OCI-LY3 (cell line): ENCODE measurements at regions not wholly inside any gene's neighbourhood (a gene's known extent, or its start where the extent isn't known, plus 50 kb on each side); places are given as distances from the start of the nearest gene placed in this dataset.

Source experiments
- H2AFZ ChIP-seq: fragments of 200-600, 300-600 bp; shearing (Covaris generic); 2 replicates; pipeline ENCODE4 v1.6.0; 2014; ENCODE audit warnings: antibody characterized with exemption, low read depth, low read length
- H3K27ac ChIP-seq: fragments of 200-600, 300-600 bp; sonication (generic); 2 replicates; pipeline ENCODE4 v1.5.1; 2014; ENCODE audit warnings: mild to moderate bottlenecking, low read length, moderate library complexity, mixed read lengths
- H3K27me3 ChIP-seq: fragments of 200-600, 300-600 bp; sonication (generic); 2 replicates; pipeline ENCODE4 v1.6.1; 2014; ENCODE audit warnings: low read depth, low read length, mixed read lengths
- H3K36me3 ChIP-seq: fragments of 200-600, 300-600 bp; sonication (generic); replicated peaks from 2 replicates; pipeline ENCODE3; 2014; ENCODE audit warnings: low read depth, low read length, mixed read lengths
- H3K4me1 ChIP-seq: fragments of 300-600, 200-600 bp; sonication (generic); 2 replicates; pipeline ENCODE4 v1.6.1; 2014; ENCODE audit warnings: low read length, mixed read lengths
- H3K4me2 ChIP-seq: fragments of 200-600, 300-600 bp; sonication (generic); 2 replicates; pipeline ENCODE4 v1.6.1; 2014; ENCODE audit warnings: low read length, mixed read lengths
- H3K4me3 ChIP-seq: fragments of 300-600, 200-600 bp; sonication (generic); 2 replicates; pipeline ENCODE4 v1.5.1; 2014; ENCODE audit warnings: antibody characterized with exemption, mild to moderate bottlenecking, low read length, moderate library complexity
- H3K79me2 ChIP-seq: fragments of 300-600, 200-600 bp; shearing (Covaris generic); 2 replicates; pipeline ENCODE4 v1.6.1; 2014; ENCODE audit warnings: mild to moderate bottlenecking, low read length, mixed read lengths
- H3K9ac ChIP-seq: fragments of 300-600, 200-600 bp; shearing (Covaris generic); 2 replicates; pipeline ENCODE4 v1.6.0; 2014; ENCODE audit warnings: mild to moderate bottlenecking, low read length, moderate library complexity
- H3K9me3 ChIP-seq: fragments of 200-600, 300-600 bp; shearing (Covaris generic); 2 replicates; pipeline ENCODE4 v1.6.1; 2014; ENCODE audit warnings: low read length, mixed read lengths; ENCODE audit not compliant: insufficient read depth
- H4K20me1 ChIP-seq: fragments of 200-600, 300-600 bp; sonication (generic); 2 replicates; pipeline ENCODE4 v1.6.1; 2016; ENCODE audit warnings: low read length, mixed read lengths; ENCODE audit not compliant: insufficient read depth
- EZH2phosphoT487 ChIP-seq: fragments of 200-600 bp; shearing (Covaris generic); IDR thresholded peaks from 2 replicates; pipeline ENCODE4 v1.6.1; 2018; ENCODE audit warnings: antibody characterized with exemption, mixed run types, low read depth
- TF ChIP-seq, protein P1 (sequence below): fragments of 200-600, 300-600 bp; sonication (generic); IDR thresholded peaks from 2 replicates; pipeline ENCODE4 v1.5.1; 2014; ENCODE audit warnings: antibody characterized with exemption, low read length, low read depth

DNA sequence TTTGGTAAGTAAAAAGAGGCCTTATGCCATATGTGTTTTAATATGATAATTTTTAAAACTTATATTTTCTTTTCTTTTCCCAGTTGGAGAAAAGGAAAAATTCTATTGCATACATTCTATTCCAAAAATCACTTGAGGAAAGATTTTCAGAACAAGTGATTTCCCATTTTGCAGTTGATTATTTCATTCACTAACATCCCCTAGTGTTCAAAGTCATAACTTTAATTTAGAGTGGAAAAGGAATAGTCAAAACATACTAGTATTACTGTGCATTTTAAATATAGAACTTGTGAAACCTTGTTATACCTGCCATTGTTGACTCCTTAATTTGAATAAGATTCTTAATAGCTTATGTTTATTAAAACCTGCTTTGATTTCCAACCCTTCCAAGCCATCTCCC, 1157.6 kb upstream of the ADGRL4 start:
- Histone ChIP-seq H3K4me2 (no peak overlapping the region), H3K9ac (no peak overlapping the region), H3K27ac (no peak overlapping the region), H3K4me1 (no peaks in the 10 kb centered on the region), H3K79me2 (no peaks in the 10 kb centered on the region), H3K4me3 (no peak overlapping the region), H2AFZ (no peak overlapping the region), H3K9me3 (no peaks in the 10 kb centered on the region), H3K36me3 (no peaks in the 10 kb centered on the region), H3K27me3 (no peaks in the 10 kb centered on the region), H4K20me1 (no peaks in the 10 kb centered on the region)
- TF ChIP-seq EZH2phosphoT487, result no peak
- TF ChIP-seq, protein P1, sequence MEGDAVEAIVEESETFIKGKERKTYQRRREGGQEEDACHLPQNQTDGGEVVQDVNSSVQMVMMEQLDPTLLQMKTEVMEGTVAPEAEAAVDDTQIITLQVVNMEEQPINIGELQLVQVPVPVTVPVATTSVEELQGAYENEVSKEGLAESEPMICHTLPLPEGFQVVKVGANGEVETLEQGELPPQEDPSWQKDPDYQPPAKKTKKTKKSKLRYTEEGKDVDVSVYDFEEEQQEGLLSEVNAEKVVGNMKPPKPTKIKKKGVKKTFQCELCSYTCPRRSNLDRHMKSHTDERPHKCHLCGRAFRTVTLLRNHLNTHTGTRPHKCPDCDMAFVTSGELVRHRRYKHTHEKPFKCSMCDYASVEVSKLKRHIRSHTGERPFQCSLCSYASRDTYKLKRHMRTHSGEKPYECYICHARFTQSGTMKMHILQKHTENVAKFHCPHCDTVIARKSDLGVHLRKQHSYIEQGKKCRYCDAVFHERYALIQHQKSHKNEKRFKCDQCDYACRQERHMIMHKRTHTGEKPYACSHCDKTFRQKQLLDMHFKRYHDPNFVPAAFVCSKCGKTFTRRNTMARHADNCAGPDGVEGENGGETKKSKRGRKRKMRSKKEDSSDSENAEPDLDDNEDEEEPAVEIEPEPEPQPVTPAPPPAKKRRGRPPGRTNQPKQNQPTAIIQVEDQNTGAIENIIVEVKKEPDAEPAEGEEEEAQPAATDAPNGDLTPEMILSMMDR, result no peak

DNA sequence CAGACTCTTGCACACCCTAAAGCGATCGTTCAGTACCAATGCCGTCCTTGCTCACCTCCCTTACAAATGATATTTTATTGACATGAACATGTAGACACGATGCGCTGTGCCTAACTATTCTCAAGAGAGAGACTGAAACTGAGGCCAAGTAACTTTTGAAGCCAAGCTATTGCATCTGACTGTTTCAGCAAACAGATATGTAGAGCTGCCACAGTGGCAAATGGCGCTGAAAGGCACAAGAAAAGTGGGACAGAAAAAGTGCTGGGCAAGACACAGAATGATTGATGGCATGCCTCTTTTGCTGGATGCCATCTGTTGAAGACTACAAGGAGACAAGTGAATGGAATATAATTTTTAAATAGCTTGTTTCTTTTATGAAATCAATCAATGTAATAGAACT, 1157.2 kb upstream of the ADGRL4 start:
- H3K9ac ChIP-seq, result no peak overlapping the region
- no peaks in the 10 kb centered on the region for H3K79me2 ChIP-seq
- TF ChIP-seq EZH2phosphoT487, result no peak
- TF ChIP-seq, protein P1, result no peak

DNA sequence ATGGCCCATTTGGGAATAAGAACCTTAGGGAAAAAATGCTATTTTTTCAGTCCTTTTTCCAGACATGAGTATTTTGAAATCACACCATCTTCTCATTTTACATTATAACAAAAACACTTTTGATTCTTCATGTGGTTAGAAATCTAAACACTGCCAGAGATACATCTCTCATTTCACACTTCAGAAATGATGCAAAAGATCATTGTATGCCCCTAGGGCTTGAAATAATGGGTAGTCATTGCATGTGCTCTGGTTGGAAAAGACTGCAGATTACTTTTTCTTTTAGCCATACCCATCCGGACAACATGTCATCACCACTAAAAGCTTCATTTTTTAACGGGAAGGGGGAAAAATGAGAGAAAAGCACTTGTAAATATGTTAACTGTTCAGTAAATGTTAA, 1152.2 kb upstream of the ADGRL4 start:
- H3K9ac ChIP-seq, result no peak overlapping the region
- TF ChIP-seq EZH2phosphoT487, result no peak
- TF ChIP-seq, protein P1, result no peak

More for the DNA sequence above, 1157.2 kb upstream of the ADGRL4 start:
- Histone ChIP-seq H3K27ac (no peak overlapping the region), H3K27me3 (no peaks in the 10 kb centered on the region), H4K20me1 (no peaks in the 10 kb centered on the region), H3K36me3 (no peaks in the 10 kb centered on the region), H3K4me3 (no peak overlapping the region), H2AFZ (no peak overlapping the region), H3K4me1 (no peaks in the 10 kb centered on the region), H3K4me2 (no peak overlapping the region), H3K9me3 (no peaks in the 10 kb centered on the region)

DNA sequence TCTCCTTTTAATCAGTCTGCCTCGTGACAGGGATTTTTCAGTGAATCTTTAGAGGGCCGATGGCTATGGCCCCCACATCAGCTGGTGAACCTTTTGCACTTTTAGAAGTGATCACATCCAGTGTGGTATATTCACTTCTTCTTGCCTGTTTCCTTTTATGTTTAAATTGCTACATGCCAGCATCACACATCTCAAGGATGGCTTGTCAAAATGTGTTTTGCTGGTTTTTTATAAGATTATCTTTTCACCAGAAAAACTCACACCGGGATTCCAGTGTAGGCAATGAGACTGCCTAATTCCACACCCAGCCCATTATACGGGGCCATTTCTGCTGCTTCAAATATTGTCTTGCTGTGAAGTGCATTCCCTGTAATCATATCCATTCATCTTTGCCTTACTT, 1151.7 kb upstream of the ADGRL4 start:
- Histone ChIP-seq H3K4me1 (no peaks in the 10 kb centered on the region), H3K9ac (no peak overlapping the region), H3K4me2 (no peak overlapping the region), H4K20me1 (no peaks in the 10 kb centered on the region), H3K4me3 (no peak overlapping the region), H3K9me3 (no peaks in the 10 kb centered on the region), H3K27me3 (no peaks in the 10 kb centered on the region), H2AFZ (no peak overlapping the region), H3K27ac (no peak overlapping the region), H3K36me3 (no peaks in the 10 kb centered on the region), H3K79me2 (no peaks in the 10 kb centered on the region)
- TF ChIP-seq EZH2phosphoT487, result no peak
- TF ChIP-seq, protein P1, result no peak

More for the DNA sequence above, 1152.2 kb upstream of the ADGRL4 start:
- no peaks in the 10 kb centered on the region for H4K20me1 ChIP-seq
- H2AFZ ChIP-seq, result no peak overlapping the region
- no peaks in the 10 kb centered on the region for H3K9me3 ChIP-seq
- no peaks in the 10 kb centered on the region for H3K27me3 ChIP-seq
- H3K36me3 ChIP-seq, result no peaks in the 10 kb centered on the region
- no peak overlapping the region for H3K4me3 ChIP-seq
- H3K27ac ChIP-seq, result no peak overlapping the region
- no peaks in the 10 kb centered on the region for H3K79me2 ChIP-seq
- no peak overlapping the region for H3K4me2 ChIP-seq
- no peaks in the 10 kb centered on the region for H3K4me1 ChIP-seq
